Inflammatory macrophage treated with lipopolysaccharide for 1 hour (primary cell): ENCODE measurements at regions not wholly inside any gene's neighbourhood (a gene's known extent, or its start where the extent isn't known, plus 50 kb on each side); places are given as distances from the start of the nearest gene placed in this dataset.

ENCODE experiments used
- DNase-seq, 2 donors: peaks; one replicate each; pipeline ENCODE4 v3.0.0-alpha.2; 2020 to 2022

DNA sequence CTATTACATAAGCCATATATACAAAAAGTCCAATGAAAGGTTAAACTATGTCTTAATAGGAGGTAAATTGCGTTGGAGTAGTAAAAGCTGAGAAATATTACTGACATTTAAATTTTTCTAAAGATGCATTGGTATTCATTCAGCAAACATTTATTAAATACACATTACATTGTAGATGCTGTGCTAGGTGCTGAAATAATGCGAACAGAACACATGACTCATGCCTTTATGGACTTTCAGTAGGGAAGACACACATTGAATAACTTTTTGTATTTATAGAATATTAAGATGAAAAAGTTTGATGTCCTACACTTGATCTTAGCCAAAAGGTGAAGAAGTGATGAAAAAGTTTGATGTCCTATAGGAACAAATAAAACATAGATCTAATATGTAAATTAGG, 871.1 kb upstream of the SLIT2 start:
- no peak for DNase-seq

DNA sequence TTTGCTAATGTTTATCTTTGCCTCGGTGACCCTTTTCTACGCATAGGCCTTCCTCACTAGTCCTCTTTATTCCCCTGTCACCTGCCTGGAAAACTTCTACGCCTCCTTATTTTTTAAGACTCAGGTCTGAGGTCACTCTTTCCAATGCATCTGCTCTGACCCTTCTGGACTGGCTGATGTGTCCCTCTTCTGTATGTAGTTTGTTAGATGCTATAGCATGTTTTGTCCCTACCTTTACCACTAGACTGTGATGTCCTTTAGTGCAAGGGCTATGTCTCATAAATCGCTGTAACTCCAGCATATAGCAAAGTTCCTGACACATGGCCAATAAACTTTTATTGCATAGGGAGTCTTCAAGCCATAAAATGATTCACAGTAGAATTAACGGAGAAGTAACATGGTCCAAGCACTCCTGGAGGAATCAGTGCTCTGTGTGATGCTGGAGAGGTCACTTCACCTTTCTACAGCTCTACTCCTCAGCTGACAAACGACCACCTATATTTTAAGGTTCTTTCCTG, 872.5 kb upstream of the SLIT2 start:
- DNase-seq: no peak

DNA sequence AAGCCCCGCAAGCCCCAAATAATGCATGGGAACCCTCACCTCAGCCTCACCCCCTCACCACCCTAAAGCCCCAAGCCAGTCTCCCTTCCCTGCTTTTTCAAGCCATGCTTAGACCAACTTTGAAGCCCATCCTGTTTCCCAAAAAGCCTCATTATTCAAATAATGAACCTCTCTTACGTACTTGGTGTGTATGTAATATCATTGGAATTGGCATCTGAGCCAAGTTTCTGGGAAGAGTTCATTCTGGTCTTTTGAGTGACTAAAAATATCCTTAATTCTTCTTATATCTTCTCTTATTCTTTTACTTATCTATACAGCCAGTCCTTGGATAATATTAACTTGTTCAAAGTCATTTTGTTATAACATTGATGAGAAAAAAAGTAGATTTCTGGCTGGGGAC, 875.8 kb upstream of the SLIT2 start:
- no peak for DNase-seq

GRCh38 chr4:19375136-19375804, 876.4 kb upstream of the SLIT2 start:
- no peak for DNase-seq

DNA sequence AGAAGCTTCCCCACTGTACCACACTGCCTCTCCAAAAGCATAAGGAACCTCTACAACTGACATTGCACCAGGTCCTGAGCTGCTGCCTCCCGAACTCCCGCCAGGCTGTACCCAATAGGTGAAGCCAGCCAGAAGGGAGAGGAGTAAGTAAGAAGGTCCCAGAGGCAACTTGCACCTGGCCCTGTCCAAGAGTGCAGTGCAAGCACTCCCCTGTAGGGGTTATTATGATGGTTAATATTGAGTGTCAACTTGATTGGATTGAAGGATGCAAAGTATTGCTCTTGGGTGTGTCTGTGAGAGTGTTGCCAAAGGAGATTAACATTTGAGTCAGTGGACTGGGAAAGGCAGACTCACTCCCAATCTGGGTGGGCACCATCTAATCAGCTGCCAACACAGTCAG, 879.3 kb upstream of the SLIT2 start:
- DNase-seq: no peak

- DNase-seq: no peak
Observed at GRCh38 chr4:19368800-19369199, 882.9 kb upstream of the SLIT2 start.

DNA sequence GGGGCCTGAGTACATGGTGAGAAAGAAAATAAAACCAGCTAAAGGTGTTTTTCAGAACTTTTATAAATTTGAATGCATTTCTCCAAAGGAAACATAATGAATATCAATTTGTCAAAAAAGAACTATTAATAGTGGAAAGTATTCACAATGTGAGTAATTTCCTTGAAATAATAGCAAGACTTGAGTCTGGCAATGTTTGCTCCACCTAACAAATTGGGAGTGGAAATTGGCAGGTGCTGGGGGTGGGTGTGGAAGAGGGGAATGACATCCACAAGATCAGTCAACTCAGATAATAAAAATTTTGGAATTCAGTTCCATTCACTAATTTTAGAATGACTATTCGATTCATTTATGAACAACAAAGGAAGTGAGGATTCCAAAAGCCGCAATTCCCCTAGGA, 884.8 kb upstream of the SLIT2 start:
- DNase-seq: no peak

GRCh38 chr4:19358015-19358414, 893.7 kb upstream of the SLIT2 start:
- DNase-seq: no peak

- DNase-seq: no peak
Observed at GRCh38 chr4:19349416-19349815, 902.3 kb upstream of the SLIT2 start.

DNA sequence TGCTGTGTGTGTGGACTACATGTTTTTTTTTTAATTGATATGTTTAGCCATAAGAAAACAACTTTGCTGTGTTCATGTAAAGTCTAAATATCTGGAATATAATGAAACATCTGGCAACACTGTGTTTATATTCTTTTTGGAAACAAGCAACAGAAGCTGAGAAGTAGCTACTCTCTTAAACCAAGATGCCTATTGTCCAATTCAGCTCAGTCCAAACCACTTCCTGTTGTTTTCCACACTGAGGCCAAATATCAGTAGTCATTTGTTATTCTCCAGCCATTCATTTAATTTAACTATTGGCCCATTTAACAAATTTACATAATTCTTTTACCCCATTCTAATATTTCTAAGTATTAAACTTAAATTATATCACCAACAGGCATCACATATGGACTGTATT, 903.0 kb upstream of the SLIT2 start:
- DNase-seq: no peak

- no peak for DNase-seq
Observed at GRCh38 chr4:19346636-19347035, 905.1 kb upstream of the SLIT2 start.

DNA sequence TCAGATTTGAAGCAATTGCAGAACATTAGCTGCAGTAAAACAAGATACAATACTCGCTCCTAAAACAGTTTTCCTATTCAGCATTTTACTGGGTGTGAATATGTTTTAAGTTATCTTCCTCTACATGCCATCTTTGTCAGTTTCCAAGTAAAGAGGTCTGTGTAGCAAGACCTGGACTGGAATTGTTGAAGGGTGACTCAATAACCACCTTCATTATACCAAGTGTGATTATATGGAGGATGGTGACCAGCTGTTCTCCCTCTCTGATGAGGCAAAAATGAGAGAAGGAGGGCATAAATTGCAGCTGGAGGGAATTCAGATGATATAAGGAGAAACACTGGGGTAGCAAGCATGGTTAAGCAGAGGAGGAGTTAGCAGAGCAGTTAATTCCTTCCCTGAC, 922.1 kb upstream of the SLIT2 start:
- no peak for DNase-seq

- DNase-seq: no peak
Observed at GRCh38 chr4:19329077-19329476, 922.6 kb upstream of the SLIT2 start.

DNA sequence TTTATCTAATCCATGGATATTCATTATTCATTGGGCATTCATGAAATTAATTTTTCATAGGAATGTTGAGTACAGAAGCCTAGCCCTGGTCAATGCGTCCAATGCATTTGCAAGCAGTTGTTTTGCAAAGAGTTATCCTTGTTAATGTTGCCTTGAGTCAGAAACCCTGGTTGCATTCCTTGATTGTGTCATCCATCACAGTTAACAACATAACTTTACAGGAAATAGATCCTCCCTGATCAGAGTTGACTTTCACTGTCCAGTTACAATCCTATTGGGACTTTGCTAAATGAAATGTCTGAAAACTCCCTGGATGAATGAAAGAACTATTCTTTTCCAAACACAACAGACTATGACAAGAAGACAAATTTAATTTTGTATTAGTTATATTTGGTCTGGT, 924.3 kb upstream of the SLIT2 start:
- no peak for DNase-seq

DNA sequence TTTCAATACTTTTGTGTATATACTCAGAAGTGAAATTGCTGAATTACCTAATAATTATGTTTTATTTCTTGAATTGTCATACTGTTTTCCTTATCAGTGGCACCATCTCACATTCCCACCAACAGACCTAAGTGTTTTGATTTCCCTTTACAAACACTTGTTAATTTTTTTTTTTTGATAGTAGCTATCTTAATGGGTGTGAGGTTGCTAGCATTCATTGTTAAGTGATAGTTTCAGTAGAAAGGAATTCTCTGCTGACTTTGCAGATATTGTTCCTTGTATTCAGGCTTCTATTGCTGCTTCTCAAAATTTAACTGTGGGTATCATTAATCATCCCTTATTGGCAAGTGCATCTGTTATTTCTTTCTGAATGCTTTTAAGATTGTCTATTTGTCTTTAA, 927.5 kb upstream of the SLIT2 start:
- DNase-seq: no peak

DNA sequence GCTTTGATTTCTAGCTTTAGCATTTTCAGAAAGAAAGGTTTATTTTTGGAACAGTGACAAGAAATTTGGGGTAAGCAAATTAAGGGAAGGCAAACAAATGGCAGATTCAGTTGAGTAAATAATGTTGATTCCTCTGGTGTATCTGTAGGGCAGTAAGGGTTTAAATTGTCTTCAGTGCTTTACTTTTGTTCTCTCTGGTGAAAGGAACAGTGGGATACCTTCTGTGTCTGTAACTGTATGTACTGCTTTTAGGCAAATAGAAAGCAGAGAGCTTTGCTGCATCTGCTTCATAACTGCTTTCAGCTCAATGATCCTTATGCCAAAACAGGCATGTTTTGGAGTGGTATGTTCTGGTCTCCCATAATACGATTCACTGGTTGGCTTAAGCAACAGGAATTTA, 932.1 kb upstream of the SLIT2 start:
- DNase-seq: no peak

GRCh38 chr4:19317377-19317776, 934.3 kb upstream of the SLIT2 start:
- DNase-seq: no peak

DNA sequence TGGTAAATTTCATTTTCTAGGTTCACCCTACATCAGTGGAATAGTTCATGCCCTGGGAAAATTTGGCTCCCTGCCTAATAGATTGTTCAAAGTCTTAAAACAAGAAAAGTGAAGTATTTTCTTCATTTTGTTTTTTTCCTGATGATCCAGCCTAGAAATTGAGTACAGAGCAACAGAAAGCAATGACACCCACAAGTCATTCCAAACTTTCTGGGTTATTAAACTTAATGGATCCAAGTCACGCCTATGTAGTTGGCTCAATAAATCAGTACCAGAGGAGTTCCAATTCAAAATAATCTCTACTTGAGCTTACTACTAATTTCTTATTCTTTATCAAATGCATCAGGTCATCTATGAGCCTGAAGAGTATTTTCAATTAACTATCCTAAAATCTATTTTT, 937.6 kb upstream of the SLIT2 start:
- no peak for DNase-seq

DNA sequence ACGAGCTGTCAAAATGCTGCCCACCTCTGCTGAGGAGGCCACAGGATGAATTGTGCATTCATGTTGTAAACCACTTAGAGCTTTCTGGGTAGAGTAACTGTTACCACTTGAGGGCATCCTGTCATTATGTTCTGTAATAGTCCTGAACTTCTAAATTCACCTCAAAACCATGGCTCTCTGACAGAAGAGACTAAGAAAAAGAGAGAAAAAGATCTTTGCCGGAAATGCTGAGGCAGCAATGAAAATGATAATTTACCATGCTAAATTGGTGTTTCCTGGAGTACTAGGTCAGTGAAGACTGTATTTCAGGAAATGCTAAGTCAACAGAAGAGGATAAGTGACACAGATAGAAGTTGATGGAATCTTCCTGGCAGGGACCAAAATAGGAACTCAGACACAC, 942.3 kb upstream of the SLIT2 start:
- DNase-seq: no peak

GRCh38 chr4:19304028-19304427, 947.7 kb upstream of the SLIT2 start:
- no peak for DNase-seq

DNA sequence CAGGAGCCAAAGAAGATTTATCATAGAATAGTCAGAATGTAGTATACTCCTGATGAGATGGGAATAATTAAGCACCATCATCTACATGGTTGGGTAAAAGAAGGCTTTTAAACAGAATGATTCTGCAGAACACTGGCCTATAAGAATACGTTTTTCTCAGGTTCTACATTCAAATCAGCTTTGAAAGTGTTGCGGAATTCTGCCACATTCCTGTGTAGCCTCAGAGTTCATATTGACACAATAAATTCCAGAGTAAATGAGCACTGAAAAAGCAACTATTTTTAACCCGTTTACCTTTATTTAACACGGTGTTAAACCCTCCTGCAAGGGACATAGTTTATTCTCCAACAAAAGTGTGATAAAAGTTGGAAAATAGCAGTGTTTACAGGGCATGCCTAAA, 950.2 kb upstream of the SLIT2 start:
- no peak for DNase-seq

GRCh38 chr4:19300213-19300612, 951.5 kb upstream of the SLIT2 start:
- DNase-seq: no peak

GRCh38 chr4:19298998-19299397, 952.7 kb upstream of the SLIT2 start:
- DNase-seq: no peak

DNA sequence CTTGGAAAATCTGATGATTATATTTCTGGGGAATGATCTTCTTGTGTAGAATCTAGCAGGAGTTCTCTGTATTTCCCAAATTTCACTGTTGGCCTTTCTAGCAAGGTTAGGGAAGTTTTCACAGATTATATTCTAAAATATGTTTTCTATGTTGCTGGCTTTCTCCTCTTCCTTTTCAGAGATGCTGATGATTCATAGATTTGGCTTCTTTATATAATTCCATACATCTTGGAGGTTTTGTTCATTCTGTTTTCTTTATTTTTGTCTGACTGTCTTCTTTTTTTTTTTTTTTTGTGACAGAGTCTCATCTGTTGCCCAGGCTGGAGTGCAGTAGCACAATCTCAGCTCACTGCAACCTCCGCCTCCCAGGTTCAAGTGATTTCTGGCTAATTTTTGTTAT, 957.9 kb upstream of the SLIT2 start:
- no peak for DNase-seq

- no peak for DNase-seq
Observed at GRCh38 chr4:19293080-19293479, 958.6 kb upstream of the SLIT2 start.

DNA sequence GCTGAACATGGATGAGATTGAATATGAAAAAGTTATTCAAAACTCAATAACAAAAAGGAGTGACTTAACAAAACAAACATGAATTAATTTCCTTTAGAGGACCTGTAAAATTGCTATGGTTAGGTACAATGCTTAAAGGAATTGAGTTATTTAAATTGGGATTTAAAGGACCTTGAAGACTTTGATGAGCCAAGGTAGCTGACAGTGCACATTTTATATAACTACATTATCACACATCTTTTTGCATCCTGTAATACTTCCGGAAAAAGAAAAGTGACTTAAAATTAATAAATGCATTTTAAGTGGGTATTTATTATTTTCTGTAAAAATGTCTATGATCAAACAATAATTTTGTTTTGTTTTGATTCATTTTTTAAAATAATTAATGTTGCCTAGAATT, 964.8 kb upstream of the SLIT2 start:
- DNase-seq: no peak
